ENCODE measurements at regions not wholly inside any gene's neighbourhood (a gene's known extent, or its start where the extent isn't known, plus 50 kb on each side); places are given as distances from the start of the nearest gene placed in this dataset.

DNA sequence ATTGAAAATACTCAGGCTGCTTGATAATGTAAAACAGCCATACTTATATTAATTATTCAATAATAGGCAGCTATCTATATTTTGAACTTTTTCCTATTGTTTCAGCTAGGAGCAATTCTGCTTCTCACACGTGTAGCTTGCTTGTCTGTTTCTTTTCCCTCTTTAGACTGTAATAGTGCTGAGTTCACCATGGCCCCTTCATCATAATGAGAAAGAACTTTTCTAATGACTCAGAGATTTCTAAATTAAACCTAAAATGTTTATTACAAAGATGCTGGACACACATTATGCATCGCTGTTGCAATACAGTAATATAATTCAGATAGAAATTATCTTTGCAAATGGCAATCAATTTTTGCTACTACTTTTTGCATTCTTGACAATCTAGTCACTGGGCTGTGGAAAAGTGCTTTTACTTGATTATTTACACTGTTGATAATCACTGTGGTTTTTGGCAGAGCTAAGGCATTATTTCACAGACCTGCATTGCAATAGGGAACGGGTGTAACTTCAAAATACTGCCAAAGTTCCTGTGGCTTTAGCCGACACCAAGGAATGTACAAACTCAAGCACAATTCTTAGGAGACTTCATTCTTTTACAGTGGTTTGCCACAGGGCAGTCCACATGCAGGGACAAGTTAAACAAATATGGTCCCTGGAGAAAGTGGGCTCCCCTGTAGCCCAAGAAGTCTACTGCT lies 281.0 kb upstream of the TBL1XR1 start:
- peak; percentile 19 to 43 for DNase-seq

DNA sequence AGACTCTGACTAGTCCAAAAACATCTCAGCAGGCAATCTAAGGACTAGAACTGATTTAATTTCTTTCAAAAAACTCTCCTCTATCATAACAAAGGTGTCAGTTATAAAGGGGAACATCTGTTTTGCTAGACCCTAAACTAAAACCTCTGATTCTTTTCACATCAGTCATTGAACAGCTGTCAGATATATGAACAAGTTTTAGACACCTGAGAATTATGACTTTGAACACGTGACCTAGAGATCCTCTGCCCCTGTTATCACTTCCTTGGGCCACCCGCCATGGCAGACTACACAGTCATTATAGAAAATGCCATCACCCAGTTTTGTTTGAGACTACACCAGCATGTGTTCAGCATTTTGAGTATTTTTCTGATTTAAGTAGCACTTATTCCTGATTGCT lies 282.3 kb upstream of the TBL1XR1 start:
- H3K4me1 ChIP-seq = peaks cover 19% of the 10 kb centered on the region in 2 donors
- H3K9me3 ChIP-seq = no peaks in the 10 kb centered on the region
- TF ChIP-seq, protein P1, sequence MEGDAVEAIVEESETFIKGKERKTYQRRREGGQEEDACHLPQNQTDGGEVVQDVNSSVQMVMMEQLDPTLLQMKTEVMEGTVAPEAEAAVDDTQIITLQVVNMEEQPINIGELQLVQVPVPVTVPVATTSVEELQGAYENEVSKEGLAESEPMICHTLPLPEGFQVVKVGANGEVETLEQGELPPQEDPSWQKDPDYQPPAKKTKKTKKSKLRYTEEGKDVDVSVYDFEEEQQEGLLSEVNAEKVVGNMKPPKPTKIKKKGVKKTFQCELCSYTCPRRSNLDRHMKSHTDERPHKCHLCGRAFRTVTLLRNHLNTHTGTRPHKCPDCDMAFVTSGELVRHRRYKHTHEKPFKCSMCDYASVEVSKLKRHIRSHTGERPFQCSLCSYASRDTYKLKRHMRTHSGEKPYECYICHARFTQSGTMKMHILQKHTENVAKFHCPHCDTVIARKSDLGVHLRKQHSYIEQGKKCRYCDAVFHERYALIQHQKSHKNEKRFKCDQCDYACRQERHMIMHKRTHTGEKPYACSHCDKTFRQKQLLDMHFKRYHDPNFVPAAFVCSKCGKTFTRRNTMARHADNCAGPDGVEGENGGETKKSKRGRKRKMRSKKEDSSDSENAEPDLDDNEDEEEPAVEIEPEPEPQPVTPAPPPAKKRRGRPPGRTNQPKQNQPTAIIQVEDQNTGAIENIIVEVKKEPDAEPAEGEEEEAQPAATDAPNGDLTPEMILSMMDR (IDR thresholded peaks at IDR 0.05) = no peak
- no peak for TF ChIP-seq POLR2A (IDR thresholded peaks at IDR 0.05)
- no peaks in the 10 kb centered on the region for H3K27me3 ChIP-seq
- H3K4me3 ChIP-seq (replicated peaks in 1 of 3) = no peak overlapping the region
- DNase-seq = no peak
- no peaks in the 10 kb centered on the region for H3K36me3 ChIP-seq
- intact Hi-C loops (cut with DNase I) = no loop called here
- H3K27ac ChIP-seq = peak overlapping the region in 1 of 3 donors; percentile 84
- WGBS, 2 donors = 97% methylated on average over 2 of the region's 2 CpGs

More for the DNA sequence above, 281.0 kb upstream of the TBL1XR1 start:
- H3K27ac ChIP-seq = peak overlapping the region; percentile 84 to 88 (median 84)
- H3K36me3 ChIP-seq = no peaks in the 10 kb centered on the region
- no peaks in the 10 kb centered on the region for H3K9me3 ChIP-seq
- TF ChIP-seq, protein P1 (IDR thresholded peaks at IDR 0.05) = no peak
- TF ChIP-seq POLR2A (IDR thresholded peaks at IDR 0.05) = no peak
- H3K4me1 ChIP-seq = peaks cover 19% of the 10 kb centered on the region in 2 donors
- no peak overlapping the region for H3K4me3 ChIP-seq (replicated peaks in 1 of 3)
- intact Hi-C loops (cut with DNase I) = no loop called here
- H3K27me3 ChIP-seq = no peaks in the 10 kb centered on the region
- 26 to 34% methylated on average over 4 of the region's 4 CpGs for WGBS, 2 donors

DNA sequence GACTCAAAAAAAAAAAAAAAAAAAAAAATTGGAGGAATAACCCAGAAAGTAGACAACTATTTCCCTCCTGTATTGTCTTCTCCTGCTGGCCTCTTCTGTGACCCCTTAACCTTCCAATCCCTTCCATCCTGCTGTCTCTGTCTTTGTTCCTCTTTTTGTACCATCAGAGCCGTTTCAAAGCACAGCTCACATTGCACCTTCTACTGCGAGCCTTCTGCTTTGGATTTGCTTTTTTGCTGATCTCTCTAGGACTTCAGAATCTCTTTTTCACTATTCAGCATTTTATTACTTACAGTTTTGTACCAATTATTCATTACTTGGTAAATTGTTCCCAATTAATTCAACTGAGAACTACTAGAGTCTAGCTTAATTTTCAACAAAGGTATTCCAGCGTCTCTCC lies 284.0 kb upstream of the TBL1XR1 start:
- Histone ChIP-seq H3K27me3 (no peaks in the 10 kb centered on the region), H3K4me3 (replicated peaks in 1 of 3) (no peak overlapping the region), H3K4me1 (peaks cover 19% of the 10 kb centered on the region in 2 donors), H3K27ac (no peak overlapping the region), H3K36me3 (no peaks in the 10 kb centered on the region), H3K9me3 (no peaks in the 10 kb centered on the region)
- TF ChIP-seq, protein P1 (IDR thresholded peaks at IDR 0.05) = no peak
- intact Hi-C loops (cut with DNase I) = no loop called here
- DNase-seq = no peak
- 95 to 98% methylated on average over 3 of the region's 3 CpGs for WGBS, 2 donors

DNA sequence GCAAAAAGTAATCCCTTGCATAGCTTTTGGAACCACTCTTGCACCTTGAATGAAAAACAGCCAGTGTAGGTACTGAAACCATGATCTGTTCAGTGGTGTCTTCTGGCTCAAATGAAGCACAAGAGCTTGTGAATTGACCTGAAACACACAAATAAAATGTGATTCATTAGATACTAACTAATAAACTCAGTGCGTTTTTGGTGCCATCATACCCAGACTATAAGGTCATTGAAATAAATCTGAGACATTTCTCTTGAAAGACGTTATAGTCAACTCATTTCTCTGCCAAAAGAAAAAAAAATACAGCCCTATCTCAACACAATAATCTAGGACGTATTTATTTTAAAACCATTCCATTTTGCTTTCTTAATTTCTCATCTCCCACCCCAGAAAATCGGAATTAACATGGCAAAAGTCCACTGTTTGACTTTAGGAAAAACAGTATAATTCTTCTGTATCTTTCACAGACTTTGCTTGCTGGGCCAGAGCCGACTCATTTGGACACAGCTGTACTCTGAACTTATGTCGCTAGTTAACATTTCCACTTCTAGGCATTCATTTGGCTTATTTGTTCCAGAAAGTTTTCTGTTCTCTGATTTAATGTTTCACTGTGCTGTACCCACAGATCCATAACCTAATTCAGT lies 284.9 kb upstream of the TBL1XR1 start:
- H3K36me3 ChIP-seq = no peaks in the 10 kb centered on the region
- H3K9me3 ChIP-seq = no peaks in the 10 kb centered on the region
- H3K4me1 ChIP-seq = peaks cover 19% of the 10 kb centered on the region in 2 donors
- no peak overlapping the region for H3K27ac ChIP-seq
- H3K4me3 ChIP-seq (replicated peaks in 1 of 3) = no peak overlapping the region
- H3K27me3 ChIP-seq = no peaks in the 10 kb centered on the region
- TF ChIP-seq, protein P1 (IDR thresholded peaks at IDR 0.05) = no peak
- TF ChIP-seq POLR2A (IDR thresholded peaks at IDR 0.05) = no peak
- intact Hi-C loops (cut with DNase I) = no loop called here
- WGBS, 2 donors = 77 to 84% methylated on average over 6 of the region's 6 CpGs
- DNase-seq = no peak

Data from thyroid gland (tissue), 4 donors.